ENCODE measurements at regions not wholly inside any gene's neighbourhood (a gene's known extent, or its start where the extent isn't known, plus 50 kb on each side); places are given as distances from the start of the nearest gene placed in this dataset.

DNA sequence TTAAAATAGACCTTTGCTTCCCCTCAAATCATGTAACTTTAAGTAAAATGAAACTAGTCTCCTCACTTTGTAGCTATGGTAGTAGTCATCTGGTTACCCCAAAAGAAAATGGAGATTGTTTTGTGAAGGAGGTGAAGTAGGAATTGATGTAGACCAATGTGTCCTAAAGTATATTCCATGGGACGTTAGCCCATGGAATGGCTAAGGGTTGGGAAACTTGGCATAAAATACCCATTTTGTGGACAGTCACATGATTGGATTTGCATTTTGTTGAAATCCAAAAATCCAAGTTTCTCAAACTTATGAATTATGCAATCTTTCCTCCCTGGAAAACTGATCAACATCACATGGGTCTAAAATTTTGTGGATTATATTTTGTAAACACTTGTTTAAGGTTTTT is 290.6 kb downstream of the OSTF1 start:
- TF ChIP-seq ZNF391 (tag by site-specific recombination; IDR thresholded peaks at IDR 0.05; ENCODE audit: borderline replicate concordance, low read depth) = no peak
- TF ChIP-seq, protein P1, sequence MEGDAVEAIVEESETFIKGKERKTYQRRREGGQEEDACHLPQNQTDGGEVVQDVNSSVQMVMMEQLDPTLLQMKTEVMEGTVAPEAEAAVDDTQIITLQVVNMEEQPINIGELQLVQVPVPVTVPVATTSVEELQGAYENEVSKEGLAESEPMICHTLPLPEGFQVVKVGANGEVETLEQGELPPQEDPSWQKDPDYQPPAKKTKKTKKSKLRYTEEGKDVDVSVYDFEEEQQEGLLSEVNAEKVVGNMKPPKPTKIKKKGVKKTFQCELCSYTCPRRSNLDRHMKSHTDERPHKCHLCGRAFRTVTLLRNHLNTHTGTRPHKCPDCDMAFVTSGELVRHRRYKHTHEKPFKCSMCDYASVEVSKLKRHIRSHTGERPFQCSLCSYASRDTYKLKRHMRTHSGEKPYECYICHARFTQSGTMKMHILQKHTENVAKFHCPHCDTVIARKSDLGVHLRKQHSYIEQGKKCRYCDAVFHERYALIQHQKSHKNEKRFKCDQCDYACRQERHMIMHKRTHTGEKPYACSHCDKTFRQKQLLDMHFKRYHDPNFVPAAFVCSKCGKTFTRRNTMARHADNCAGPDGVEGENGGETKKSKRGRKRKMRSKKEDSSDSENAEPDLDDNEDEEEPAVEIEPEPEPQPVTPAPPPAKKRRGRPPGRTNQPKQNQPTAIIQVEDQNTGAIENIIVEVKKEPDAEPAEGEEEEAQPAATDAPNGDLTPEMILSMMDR (tag by site-specific recombination; IDR thresholded peaks at IDR 0.05) = no peak
- no peak for TF ChIP-seq ZNF24 (tag by site-specific recombination; IDR thresholded peaks at IDR 0.05)
- TF ChIP-seq ZNF214 (tag by site-specific recombination; IDR thresholded peaks at IDR 0.05; ENCODE audit: borderline replicate concordance) = no peak
- TF ChIP-seq ZNF302 (tag by site-specific recombination; IDR thresholded peaks at IDR 0.05; ENCODE audit: low read depth) = no peak
- no peak for TF ChIP-seq ZNF561 (tag by site-specific recombination; IDR thresholded peaks at IDR 0.05; ENCODE audit: borderline replicate concordance)
- TF ChIP-seq, protein P2, sequence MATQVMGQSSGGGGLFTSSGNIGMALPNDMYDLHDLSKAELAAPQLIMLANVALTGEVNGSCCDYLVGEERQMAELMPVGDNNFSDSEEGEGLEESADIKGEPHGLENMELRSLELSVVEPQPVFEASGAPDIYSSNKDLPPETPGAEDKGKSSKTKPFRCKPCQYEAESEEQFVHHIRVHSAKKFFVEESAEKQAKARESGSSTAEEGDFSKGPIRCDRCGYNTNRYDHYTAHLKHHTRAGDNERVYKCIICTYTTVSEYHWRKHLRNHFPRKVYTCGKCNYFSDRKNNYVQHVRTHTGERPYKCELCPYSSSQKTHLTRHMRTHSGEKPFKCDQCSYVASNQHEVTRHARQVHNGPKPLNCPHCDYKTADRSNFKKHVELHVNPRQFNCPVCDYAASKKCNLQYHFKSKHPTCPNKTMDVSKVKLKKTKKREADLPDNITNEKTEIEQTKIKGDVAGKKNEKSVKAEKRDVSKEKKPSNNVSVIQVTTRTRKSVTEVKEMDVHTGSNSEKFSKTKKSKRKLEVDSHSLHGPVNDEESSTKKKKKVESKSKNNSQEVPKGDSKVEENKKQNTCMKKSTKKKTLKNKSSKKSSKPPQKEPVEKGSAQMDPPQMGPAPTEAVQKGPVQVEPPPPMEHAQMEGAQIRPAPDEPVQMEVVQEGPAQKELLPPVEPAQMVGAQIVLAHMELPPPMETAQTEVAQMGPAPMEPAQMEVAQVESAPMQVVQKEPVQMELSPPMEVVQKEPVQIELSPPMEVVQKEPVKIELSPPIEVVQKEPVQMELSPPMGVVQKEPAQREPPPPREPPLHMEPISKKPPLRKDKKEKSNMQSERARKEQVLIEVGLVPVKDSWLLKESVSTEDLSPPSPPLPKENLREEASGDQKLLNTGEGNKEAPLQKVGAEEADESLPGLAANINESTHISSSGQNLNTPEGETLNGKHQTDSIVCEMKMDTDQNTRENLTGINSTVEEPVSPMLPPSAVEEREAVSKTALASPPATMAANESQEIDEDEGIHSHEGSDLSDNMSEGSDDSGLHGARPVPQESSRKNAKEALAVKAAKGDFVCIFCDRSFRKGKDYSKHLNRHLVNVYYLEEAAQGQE (tag by site-specific recombination; IDR thresholded peaks at IDR 0.05) = no peak
- TF ChIP-seq ZNF785 (tag by site-specific recombination; IDR thresholded peaks at IDR 0.05) = no peak
- TF ChIP-seq, protein P3, sequence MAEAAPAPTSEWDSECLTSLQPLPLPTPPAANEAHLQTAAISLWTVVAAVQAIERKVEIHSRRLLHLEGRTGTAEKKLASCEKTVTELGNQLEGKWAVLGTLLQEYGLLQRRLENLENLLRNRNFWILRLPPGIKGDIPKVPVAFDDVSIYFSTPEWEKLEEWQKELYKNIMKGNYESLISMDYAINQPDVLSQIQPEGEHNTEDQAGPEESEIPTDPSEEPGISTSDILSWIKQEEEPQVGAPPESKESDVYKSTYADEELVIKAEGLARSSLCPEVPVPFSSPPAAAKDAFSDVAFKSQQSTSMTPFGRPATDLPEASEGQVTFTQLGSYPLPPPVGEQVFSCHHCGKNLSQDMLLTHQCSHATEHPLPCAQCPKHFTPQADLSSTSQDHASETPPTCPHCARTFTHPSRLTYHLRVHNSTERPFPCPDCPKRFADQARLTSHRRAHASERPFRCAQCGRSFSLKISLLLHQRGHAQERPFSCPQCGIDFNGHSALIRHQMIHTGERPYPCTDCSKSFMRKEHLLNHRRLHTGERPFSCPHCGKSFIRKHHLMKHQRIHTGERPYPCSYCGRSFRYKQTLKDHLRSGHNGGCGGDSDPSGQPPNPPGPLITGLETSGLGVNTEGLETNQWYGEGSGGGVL (tag by site-specific recombination; IDR thresholded peaks at IDR 0.05) = no peak
- TF ChIP-seq GLIS1 (tag by site-specific recombination; IDR thresholded peaks at IDR 0.05) = no peak

All from HEK293 (cell line).